ENCODE measurements at regions not wholly inside any gene's neighbourhood (a gene's known extent, or its start where the extent isn't known, plus 50 kb on each side); places are given as distances from the start of the nearest gene placed in this dataset.

GRCh38 chr9:26508897-26509296, 383.7 kb downstream of the CAAP1 start (continued):
- TF ChIP-seq STAT6 (CRISPR knock-in tag; conservative IDR thresholded peaks at IDR 0.05; ENCODE audit: low read depth) (no peak), RORB (CRISPR knock-in tag; IDR thresholded peaks at IDR 0.05) (no peak), MLX (CRISPR knock-in tag; IDR thresholded peaks at IDR 0.05) (no peak), NFE2L1 (CRISPR knock-in tag; IDR thresholded peaks at IDR 0.05) (no peak), ZNF281 (CRISPR knock-in tag; IDR thresholded peaks at IDR 0.05) (no peak), ETV6 (CRISPR knock-in tag; IDR thresholded peaks at IDR 0.05) (no peak)

GRCh38 chr9:26504057-26504456, 388.5 kb downstream of the CAAP1 start:
- ATAC-seq = no peak

More at GRCh38 chr9:26504057-26504456, 388.5 kb downstream of the CAAP1 start:
- TF ChIP-seq ZNF425 (CRISPR knock-in tag; conservative IDR thresholded peaks at IDR 0.05) = no peak
- no peak for TF ChIP-seq SMAD4 (CRISPR knock-in tag; IDR thresholded peaks at IDR 0.05)
- no peak for TF ChIP-seq ETV6 (CRISPR knock-in tag; IDR thresholded peaks at IDR 0.05)
- no peak for TF ChIP-seq ZNF423 (CRISPR knock-in tag; IDR thresholded peaks at IDR 0.05)
- TF ChIP-seq GABPB1 (CRISPR knock-in tag; IDR thresholded peaks at IDR 0.05) = no peak
- no peak for TF ChIP-seq ELF4 (CRISPR knock-in tag; IDR thresholded peaks at IDR 0.05; ENCODE audit: low read depth)
- TF ChIP-seq PRDM15 (CRISPR knock-in tag; IDR thresholded peaks at IDR 0.05) = no peak
- no peak for TF ChIP-seq ZBTB43 (CRISPR knock-in tag; IDR thresholded peaks at IDR 0.05)
- no peak for TF ChIP-seq MXD4 (CRISPR knock-in tag; IDR thresholded peaks at IDR 0.05; ENCODE audit: borderline replicate concordance)
- TF ChIP-seq ZNF281 (CRISPR knock-in tag; IDR thresholded peaks at IDR 0.05) = no peak
- TF ChIP-seq NR2C2 (CRISPR knock-in tag; IDR thresholded peaks at IDR 0.05) = no peak
- no peak for TF ChIP-seq USF1 (CRISPR knock-in tag; IDR thresholded peaks at IDR 0.05)
- no peak for TF ChIP-seq ATF1 (CRISPR knock-in tag; IDR thresholded peaks at IDR 0.05)
- no peak for DNase-seq (ENCODE audit: low spot score)
- Mint-ChIP-seq H3K27me3 (ENCODE audit: low read depth) (no peaks in the 10 kb centered on the region), H3K9me3 (peaks cover under 1% of the 10 kb centered on the region; the same call in 1 of the 2 replicates), H3K4me3 (no peak overlapping the region), H3K4me1 (no peaks in the 10 kb centered on the region), H3K27ac (no peak overlapping the region), H3K36me3 (no peaks in the 10 kb centered on the region)
- CTCF ChIA-PET = no interaction called here
- POLR2A ChIA-PET = no interaction called here
